ENCODE measurements at regions not wholly inside any gene's neighbourhood (a gene's known extent, or its start where the extent isn't known, plus 50 kb on each side); places are given as distances from the start of the nearest gene placed in this dataset.

DNA sequence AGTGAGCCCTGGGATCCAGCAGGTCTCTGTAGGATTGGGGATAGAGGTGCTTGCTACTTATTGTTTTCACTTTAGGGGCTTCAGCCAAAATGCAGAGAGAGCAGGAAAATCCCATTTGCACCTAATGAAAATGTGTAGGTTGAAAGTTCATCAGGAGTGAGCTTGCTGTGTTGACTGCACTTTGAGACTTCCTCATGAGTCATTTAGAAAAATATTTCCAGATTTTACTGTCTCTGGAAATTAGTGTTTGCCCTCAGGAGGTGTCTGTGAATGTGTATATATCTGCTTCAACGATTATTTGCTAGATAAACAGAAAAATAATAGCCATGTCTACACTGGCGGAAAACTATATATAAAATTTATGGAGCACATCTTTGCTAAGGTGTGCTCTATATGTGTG is 159.3 kb downstream of the CAND1 start:
- no peak for DNase-seq

DNA sequence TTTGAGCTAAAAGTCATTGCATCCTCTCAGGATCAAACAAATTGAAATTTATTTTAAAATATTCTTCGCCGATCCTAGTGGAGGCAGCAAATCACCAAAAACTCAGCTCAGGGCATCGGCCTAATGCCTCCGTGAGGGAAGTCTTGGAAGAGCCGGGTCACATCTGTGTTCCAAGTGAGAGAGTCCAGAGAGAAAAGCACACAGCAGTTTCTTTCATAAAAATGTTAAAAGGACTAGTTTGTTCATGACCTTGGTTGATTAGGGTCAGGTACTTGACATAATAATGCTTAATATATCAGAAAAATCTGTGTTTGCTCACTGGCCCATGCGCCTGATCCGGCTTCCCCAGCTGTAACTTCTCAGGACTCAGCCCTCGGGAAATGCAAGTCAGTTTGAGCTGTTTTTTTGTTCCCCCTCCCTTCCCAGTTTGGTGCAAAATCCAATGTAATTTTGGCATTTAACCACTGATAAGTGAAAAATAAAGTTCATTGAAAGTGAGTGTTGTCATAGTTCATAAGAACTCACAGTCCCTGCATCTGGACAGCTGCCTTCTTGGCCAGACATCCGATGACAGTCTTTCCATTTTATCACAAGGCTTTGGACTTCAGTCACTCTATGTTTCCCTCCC is 161.7 kb downstream of the CAND1 start:
- DNase-seq: no peak

DNA sequence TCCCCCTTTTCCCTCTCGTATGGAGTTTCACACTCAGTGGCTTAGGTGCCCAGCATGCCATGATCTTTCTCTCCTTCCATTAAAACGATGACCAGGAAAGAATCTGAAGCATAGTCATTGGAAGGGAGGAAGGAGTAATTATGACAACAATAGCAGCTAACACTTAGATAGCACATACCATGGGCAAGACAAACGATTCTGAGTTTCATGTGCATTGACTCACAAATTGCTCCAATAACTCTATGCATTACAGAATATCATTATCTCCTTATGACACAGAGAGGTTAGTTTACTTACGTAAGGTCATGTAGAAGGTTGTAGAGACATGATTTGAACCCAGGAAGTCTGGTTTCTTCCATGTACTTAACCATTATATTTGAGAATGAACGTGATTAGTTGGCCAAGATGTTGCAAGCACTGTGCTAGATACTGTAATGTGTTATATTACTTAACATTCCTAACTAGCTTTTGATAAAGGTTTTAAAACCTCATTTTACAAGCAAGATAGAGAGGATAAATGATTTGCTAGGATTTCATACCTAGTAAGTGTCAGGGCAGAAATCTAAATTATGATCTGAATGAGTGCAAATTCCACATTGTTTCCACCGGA is 162.4 kb downstream of the CAND1 start:
- DNase-seq: no peak

DNA sequence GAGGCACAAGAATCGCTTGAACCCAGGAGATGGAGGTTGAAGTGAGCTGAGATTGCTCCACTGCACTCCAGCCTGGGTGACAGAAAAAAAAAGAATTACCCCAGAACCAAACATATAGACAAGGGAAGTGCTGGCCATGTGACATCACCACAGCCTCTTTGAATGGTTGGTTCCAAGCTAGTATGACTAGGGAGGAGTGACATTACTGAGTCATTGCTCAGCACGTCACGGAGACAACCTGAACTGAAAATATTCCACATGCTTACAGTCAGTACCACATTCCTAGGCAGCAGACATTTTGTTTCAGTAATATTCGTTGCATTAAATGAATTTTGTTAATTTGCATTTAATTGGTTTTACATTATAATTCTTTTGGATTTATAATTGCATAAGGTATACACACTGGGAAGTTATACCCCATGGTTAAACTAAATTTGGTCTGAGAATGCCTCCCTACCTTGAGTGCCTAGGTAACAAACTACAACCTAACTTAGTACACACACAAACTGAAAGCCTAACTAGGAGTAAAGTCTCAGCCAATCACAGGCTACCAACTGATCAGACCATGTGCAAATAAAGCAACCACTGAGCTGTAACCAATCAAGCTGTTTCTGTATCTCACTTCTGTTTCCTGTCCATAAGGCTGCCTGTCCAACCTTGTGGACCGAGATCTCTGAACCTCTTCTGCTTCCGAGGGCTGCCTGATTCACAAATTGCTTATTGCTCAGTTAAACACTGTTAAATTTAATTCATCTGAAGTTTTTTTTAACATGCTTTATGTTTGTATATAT is 164.4 kb downstream of the CAND1 start:
- DNase-seq: no peak

DNA sequence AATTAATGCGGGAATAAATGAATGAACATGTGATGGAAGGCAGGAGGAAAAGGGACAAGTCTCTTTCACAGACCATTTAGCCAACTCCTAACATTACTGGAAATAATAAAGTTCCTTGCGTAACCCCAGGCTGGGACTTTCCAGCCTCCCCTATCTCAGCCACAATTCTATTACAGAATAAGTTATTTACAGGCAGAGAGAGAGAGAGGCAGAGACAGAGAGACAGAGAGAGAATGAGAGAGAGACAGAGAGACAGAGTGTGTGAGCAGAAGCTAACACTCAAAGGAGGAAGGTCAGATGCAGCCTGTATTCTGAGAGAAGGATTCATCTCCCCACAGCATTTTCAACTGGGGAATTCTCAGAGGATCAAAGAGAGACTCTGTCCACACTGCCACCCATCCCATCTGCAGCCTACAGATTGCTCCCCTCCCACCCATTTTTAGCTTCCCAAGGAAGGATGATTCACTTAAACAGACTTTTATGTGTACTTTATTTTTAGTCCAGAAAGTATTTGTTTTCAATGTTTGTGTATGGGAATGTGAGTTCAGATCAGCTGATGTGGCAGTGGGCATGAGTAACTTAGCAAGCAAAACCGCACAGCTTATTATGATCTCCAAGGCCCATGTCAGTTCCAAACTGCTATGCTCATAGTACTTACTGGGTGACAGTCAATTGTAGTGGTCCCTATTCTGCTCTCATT is 165.7 kb downstream of the CAND1 start:
- no peak for DNase-seq

DNA sequence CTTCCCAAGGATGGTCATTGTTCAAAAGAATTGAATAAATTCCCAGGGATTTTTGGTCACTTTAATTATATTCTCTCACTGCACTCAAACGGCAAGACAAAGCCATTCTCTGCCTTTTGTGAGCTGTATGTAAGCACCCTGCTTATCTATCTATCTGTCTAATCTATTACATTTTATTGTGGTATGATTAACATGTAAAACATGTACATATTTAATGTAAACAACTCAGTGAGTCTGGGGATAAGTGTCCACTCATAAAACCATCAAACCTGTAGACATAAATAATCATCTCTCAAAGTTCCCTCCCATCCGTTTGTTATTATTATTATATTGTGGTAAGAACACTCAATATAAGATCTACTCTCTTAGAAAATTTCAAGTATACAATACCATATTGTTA is 167.1 kb downstream of the CAND1 start:
- DNase-seq: no peak

DNA sequence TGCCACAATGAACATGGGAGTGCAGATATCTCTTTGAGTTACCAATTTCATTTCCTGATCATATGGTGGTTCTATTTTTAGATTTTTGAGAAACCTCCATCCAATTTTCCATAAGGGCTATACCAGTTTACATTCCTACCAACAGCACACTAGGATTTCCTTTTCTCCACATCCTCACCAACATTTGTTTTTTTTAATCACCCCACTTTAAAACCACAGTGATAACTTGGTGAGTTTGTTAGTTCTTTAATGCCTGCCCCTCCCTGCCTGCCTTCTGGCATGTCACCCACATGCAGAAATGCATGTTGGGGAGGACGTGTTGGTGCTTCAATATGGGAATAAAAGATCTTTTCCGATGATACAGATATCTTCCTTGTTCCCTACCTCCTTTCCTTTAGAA is 167.9 kb downstream of the CAND1 start:
- no peak for DNase-seq

DNA sequence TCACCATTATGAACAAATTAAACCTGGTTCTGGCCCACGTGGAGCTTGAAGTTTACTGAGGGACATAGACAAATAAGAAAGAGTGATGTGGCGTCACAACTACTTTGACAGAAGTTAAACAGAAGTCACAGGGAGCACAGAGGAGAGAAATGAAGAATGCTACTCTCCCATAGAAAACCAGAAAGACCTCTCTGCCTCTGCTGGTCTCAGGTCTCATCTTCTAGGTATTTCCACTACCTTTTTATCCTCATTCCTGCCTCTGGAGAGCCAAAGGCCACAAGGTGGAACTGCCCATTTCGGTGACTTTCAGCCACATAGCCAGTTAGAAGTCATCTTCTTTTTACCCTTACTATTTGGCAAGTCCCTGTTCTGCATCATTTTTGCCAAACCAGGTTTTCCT is 170.5 kb downstream of the CAND1 start:
- DNase-seq: no peak

DNA sequence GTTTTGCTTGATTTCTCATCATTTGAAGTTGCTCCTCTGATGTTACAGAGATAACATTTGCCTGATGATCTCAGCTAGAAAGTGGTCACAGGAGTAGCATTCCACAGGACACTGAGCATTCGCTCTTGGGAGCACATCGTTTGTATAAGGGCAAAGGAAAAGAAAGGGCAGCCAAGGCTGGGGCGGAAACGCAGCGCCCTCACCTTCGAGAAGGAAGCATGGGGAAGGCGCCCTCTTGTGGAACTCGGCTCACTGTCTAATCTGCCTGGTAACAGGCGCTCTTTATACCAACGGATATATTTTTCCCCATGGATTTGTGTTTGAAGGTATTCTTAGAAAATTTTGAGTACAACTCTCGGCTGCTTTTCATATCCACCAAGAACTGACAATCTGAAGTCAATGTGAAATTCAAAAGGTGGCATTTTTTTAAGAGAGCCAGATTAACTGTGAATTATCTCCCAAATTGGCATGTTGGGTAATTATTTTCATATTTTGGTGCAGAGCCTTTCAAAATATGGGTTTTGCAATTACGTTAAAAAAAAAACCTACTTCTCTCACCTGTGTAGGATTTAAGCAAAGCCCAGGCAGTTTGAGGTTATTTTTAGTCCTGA is 172.7 kb downstream of the CAND1 start:
- DNase-seq: peak; percentile 70

DNA sequence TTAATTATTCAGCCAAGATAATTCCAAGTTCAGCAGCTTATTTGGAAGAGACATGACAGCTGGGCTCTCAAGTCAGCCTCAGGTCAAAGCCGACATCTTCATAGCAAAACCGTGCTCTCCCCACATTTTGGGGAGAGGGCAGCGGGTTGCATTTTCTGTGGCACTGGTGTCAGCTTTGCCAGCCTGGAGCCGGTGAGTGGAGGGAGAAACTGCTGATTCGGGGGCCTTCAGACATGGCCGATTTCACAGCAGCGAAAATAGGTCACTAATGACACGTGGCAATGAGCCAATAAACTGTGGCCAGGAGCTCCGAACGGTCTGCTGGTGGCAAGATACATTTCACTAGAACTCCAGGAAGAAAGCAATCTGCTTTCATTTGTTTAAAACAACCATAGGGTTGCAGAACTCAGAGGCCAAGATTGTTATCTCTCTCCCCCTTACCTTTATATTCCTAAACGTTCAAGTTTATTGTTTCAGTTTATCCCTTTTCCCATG is 173.2 kb downstream of the CAND1 start:
- no peak for DNase-seq

DNA sequence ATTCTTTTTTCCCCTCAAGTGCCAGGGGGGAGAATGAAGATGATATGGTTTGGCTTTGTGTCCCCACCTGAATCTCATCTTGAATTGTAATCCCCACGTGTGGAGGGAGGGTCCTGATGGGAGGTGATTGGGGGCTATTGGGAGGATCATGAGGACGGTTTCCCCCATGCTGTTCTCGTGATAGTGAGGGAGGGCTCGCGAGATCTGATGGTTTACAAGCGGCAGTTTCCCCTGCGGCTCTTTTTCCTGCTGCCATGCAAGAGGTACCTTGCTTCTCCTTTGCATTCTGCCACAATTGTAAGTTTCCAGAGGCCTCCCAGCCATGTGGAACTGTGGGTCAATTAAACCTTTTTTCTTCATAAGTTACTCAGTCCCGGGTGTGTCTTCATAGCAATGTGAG is 173.7 kb downstream of the CAND1 start:
- no peak for DNase-seq

DNA sequence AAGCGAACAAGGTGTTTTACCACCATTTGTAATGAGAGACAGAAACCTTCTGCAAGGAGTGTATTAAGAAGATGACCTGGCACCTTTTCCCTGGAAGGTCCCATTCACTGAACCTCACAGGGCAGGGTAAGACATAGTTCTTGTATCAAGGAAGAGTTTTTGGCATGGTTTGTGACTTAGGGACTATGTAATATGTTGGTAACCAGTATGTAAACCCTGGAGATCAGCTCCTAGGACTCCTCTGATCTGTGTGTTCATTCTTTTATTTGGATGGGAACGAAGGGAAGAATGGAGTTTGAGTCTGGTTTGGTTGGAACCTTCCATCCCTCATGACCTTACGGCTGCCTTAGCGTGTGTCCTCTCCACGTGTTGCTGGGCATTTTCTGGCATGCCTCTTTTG is 175.4 kb downstream of the CAND1 start:
- DNase-seq: no peak

DNA sequence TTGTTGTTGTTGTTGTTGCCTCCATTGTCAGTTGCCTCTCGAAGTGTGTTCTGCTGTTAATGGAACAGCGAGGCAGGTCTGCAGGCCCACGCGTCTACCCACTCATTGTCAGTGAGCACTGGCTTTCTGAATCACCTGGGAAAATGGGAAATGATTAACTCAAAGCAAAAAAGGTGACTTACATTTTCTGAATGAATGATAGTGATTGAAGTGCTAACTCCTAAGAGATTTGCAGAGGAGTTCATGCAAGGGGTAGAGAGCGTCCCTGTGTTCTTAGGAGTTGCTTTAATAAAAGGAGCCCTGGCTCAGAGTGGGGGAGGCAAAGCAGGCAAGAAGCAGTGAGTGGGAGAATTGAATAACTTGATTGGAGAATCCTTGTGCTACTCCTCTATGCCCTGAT is 177.6 kb downstream of the CAND1 start:
- no peak for DNase-seq

DNA sequence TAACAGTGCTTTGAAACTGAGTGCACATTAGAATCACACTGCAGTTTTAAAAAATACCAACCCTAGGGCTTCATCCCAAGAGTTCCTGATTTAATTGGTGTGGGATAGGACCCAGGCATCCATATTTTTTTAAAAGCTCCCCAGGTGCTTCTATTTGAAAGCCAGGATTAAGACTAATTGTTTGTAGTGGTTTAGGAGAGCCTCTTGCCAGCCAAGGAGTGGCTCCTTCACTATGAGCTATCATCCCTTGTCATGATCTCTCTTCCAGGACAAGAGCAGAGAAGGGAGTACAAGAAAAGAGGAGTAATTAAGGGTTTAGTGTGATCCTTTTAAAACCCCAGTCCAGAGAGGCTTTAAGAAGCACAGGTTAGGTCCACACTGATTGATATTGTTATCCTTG is 178.0 kb downstream of the CAND1 start:
- DNase-seq: no peak

DNA sequence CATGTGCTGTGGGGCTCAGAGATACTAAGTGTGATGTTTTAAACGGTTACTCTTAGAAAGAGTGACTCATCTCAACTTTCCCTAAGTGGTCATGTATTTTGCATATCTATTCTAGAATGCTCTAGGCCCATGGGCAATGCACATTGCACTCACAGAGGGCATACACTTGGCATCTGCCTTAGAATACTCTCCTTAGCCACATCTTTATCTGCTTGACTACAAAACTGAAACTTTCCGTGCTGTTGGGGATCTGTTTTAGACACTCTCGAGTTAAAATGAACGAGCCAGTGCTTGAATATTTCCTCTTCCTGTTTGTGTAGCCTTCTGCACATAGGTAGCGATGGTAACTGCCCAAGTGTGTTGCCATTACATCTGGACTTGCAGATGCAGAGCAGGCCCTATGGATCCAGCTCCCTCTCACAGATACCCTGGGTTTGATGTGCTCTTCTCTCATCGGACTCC is 180.5 kb downstream of the CAND1 start:
- peak; percentile 47 for DNase-seq

DNA sequence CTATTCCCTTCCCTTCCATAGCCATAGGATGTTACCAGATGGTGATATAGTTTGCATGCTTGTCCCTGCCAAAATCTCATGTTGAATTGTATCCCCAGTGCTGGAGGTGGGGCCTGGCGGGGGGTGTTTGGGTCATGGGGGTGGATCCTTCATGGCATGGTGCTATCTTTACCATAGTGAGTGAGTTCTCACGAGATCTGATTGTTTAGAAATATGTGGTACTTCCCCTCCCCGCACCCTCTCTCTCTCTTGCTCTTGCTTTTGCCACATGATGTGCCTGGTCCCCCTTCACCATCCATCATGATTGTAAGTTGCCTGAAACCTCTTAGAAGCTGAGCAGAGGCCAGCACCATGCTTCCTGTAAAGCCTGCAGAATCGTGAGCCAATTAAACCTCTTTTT is 181.3 kb downstream of the CAND1 start:
- no peak for DNase-seq

DNA sequence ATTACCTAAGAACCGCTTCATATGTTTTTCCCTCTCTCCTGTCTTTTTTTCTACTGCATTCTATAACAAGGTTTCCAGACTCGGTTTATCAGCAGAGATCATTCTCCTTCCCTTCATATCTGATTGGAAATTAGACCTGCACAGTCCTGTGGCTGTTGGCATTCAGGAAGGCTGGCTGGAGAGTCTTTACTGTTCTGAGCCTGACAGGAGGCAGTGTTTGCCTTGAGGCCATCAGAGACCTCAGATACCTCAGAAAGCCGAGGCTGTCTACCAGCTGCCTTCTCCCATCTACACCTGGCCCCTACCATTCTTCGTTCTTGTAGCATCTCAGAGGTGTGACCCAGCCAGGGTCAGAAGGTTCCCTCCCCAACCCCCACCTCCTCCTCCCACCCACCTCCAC is 182.0 kb downstream of the CAND1 start:
- DNase-seq: no peak

DNA sequence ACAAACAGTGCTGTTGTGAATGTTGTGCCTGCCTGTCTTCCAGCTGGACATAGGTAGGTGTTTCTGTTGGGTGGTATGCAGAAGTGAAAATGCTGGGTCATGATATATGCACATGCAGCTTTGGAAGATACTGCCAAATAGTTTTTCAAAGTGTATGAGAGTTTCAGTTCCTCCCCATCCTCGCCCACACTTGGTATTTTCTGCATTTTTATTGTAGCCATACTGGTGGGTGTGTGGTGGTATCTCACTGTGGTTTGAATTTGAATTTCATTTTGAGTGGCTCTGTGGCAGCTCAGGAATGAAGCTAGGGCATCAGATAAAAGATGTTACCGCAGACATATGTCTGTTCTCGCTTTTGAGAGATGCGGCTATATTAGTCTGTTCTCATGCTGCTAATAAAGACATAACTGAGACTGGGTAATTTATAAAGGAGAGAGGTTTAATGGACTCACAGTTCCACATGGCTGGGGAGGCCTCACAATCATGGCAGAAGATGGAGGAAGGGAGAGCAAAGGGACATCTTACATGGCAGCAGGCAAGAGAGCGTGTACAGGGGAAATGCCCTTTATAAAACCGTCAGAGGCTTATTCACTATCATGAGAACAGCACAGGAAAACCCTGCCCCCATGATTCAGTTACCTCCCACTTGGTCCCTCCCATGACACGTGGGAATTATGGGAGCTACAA is 183.1 kb downstream of the CAND1 start:
- DNase-seq: no peak

DNA sequence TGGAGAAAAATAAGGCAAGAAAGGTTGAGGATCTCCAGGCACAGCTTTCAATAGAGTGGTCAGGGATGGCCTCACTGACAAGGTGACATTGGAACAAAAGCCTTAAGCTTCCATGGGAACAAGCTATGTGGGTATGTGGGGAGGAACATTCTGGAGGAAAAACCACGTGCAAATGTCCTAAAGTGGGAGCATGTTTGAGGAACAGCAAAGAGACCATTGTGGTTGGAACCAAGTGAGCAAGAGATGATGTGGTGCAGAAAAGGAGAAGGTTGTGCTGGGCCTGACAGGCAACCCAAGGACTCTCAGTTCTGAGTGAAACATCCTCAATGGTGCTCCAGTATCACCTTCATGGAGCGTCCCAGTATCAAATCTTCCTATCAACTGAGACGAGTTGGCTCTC is 184.0 kb downstream of the CAND1 start:
- no peak for DNase-seq

DNA sequence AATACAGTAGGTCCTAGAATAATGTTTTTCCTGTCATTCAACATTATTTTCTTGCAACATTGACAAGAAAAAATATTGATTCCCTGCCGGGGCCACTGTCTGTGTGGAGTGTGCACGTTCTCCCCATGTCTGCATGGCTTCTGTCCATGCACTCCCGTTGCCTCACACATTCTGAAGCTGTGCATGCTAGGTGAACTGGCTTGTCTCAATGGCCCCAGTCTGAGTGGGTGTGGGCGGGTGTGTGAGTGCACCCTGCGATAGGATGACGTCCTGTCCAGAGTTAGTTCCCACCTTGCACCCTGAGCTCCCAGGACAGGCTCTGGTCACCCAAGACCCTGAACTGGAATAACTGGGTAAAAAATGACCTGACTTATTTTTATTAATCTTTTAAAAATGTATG is 186.1 kb downstream of the CAND1 start:
- no peak for DNase-seq

DNA sequence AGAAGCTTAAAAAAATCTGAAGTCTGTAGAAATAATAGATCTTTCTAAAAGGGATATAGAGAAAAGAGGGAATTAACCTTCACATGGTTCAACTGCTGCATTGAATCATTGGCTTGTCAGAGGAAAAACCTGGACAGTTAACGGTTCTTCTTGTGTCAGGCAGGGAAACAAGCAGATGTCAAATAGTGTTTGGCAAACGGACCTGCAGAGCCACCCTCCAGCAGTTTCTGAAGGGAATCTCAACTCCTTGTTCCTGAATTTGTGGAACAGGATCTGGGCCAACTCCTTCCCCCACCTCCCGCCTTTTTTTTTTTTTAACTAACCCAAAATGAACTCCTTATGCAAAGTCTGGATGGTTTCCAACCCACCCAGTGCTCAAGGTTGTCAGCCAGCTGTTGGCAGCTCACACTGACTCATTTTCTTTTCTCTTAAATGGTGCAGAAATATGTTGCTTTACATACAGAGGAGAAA is 187.3 kb downstream of the CAND1 start:
- no peak for DNase-seq

DNA sequence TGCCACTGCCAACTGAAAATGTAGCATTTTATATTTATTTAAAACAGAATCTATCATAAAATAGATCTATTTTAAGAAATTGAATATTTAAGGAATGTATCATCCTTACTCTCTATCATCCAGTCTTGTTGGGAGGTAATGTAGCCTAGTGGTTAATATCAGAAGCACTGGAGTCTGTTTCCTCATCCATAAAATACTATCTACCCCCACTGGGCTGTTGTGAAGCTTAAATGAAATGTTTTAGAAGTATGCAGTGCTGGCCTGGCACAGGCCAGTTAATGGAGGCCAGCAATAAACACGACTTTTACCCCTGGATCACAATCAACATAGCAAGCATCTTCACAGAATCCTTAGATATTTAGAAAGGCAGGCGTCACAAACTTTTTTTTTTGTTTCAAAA is 188.0 kb downstream of the CAND1 start:
- no peak for DNase-seq
